Heart left ventricle (tissue), 16 donors: ENCODE measurements at regions not wholly inside any gene's neighbourhood (a gene's known extent, or its start where the extent isn't known, plus 50 kb on each side); places are given as distances from the start of the nearest gene placed in this dataset.

ENCODE experiments used
- ATAC-seq, 4 donors: fragments of 200-7000 bp; cut with Tn5 transposase; one replicate each; pipeline ENCODE4 v1.9.1; 2020 to 2022; ENCODE audit warnings: moderate library complexity in 4 of 4, mild to moderate bottlenecking in 3 of 4, moderate number of reproducible peaks in 1 of 4
- DNase-seq, 5 donors: peaks; one replicate each; pipeline ENCODE4 v3.0.0-alpha.2; 2020
- H3K27ac ChIP-seq, 12 donors: fragments of 200-600 bp; sonication (generic) in 4 of 12; one replicate each; pipeline versions ENCODE4 v1.5.0 to v1.8.0; 2016 to 2022; ENCODE audit warnings: mild to moderate bottlenecking in 2 of 12
- H3K27me3 ChIP-seq, 9 donors: fragments of 200-600 bp; sonication (generic) in 2 of 9; one replicate each; pipeline versions ENCODE4 v1.5.1 to v1.8.0; 2016 to 2022; ENCODE audit warnings: mild to moderate bottlenecking in 3 of 9
- H3K36me3 ChIP-seq, 9 donors: fragments of 200-600 bp; sonication (generic) in 2 of 9; one replicate each; pipeline versions ENCODE4 v1.5.0 to v1.8.0; 2018 to 2022; ENCODE audit warnings: mild to moderate bottlenecking in 2 of 9
- H3K4me1 ChIP-seq, 12 donors: fragments of 200-600 bp; sonication (generic) in 4 of 12; one replicate each; pipeline versions ENCODE4 v1.5.0 to v1.8.0; 2016 to 2022; ENCODE audit warnings: mild to moderate bottlenecking in 3 of 12
- H3K4me3 ChIP-seq, 12 donors: fragments of 200-600 bp; sonication (generic) in 4 of 12; one replicate each; pipeline versions ENCODE4 v1.5.0 to v1.8.0; 2017 to 2022; ENCODE audit warnings: mild to moderate bottlenecking in 9 of 12, moderate library complexity in 4 of 12
- H3K9me3 ChIP-seq, 12 donors: fragments of 200-600 bp; sonication (generic) in 4 of 12; one replicate each; pipeline versions ENCODE4 v1.5.0 to v1.8.0; 2016 to 2022; ENCODE audit warnings: mild to moderate bottlenecking in 1 of 12
- POLR2A ChIP-seq, 2 donors: fragments of 450-650 bp; IDR thresholded peaks; one replicate each; pipeline ENCODE4 v1.6.1; 2017; ENCODE audit warnings: antibody characterized with exemption in 2 of 2, mild to moderate bottlenecking in 2 of 2, moderate library complexity in 2 of 2
- WGBS, 4 donors: extraction: QIAGEN DNeasy Blood & Tissue Kit in 2 of 4; methylation state at CpG; one replicate each; pipeline versions ENCODE4 v1.1.5 to v1.1.7; 2013 to 2018; 5-methylcytosine and 5-hydroxymethylcytosine counted together
- intact Hi-C, 10 donors: fragments of 100-400 bp; cut with DNase I; formaldehyde crosslinking; loops; one replicate each; pipeline versions ENCODE4 v1.11.1 to v1.14.2; 2022
- TF ChIP-seq, protein P1 (sequence below), 12 donors: fragments of 200-600 bp; sonication (generic) in 4 of 12; IDR thresholded peaks; one replicate each; pipeline versions ENCODE4 v1.5.0 to v1.8.0; 2018 to 2022; ENCODE audit warnings: antibody characterized with exemption in 12 of 12, mild to moderate bottlenecking in 5 of 12
- donor health status: ischemic (EF 13 %, LVEDD 7.1; RV severe dilation, severe dysfunction).
- donor health status: healthy with polysubstance abuse.
- donor health status: DM: no; HTN: yes; CAD: no.
- donor health status: DM: no; HTN: no; CAD: no.
- donor health status: ischemic (EF 25% LVEDD 6.9; RV normal size, moderate dysfunction).
- donor health status: ischemic (EF 25% LVEDD 5.7; RV mildly dilated, moderate dysfunction).
- donor health status: healthy.
- donor health status: DM: yes; HTN: yes; CAD: no.
- donor health status: ischemic (EF 35%, LVEDD 5.7; RV mildly dilated, moderate dysfunction).
- donor health status: nonischemic (EF 11% LVEDD 7.7; RV severe dilation, severe dysfunction).
- donor health status: DM: yes; HTN: yes; CAD: no.
- donor health status: PGD.
- donor health status: ischemic (EF 29% LVEDD 5.4; RV normal size, mild dysfunction).
- donor health status: nonischemic (EF 23%, LVEDD 6.1; RV moderate dilation, normal function).

GRCh38 chr2:217647925-217648324 is 354.9 kb downstream of the TNS1 start:
- intact Hi-C loops, result no loop called here
- no peak for ATAC-seq
- no peaks in the 10 kb centered on the region for H3K36me3 ChIP-seq
- H3K4me1 ChIP-seq, result peaks cover 0 to 22% (median 7%) of the 10 kb centered on the region in 12 donors
- H3K4me3 ChIP-seq, result no peak overlapping the region
- TF ChIP-seq POLR2A (IDR thresholded peaks at IDR 0.05), result no peak
- TF ChIP-seq, protein P1, sequence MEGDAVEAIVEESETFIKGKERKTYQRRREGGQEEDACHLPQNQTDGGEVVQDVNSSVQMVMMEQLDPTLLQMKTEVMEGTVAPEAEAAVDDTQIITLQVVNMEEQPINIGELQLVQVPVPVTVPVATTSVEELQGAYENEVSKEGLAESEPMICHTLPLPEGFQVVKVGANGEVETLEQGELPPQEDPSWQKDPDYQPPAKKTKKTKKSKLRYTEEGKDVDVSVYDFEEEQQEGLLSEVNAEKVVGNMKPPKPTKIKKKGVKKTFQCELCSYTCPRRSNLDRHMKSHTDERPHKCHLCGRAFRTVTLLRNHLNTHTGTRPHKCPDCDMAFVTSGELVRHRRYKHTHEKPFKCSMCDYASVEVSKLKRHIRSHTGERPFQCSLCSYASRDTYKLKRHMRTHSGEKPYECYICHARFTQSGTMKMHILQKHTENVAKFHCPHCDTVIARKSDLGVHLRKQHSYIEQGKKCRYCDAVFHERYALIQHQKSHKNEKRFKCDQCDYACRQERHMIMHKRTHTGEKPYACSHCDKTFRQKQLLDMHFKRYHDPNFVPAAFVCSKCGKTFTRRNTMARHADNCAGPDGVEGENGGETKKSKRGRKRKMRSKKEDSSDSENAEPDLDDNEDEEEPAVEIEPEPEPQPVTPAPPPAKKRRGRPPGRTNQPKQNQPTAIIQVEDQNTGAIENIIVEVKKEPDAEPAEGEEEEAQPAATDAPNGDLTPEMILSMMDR (IDR thresholded peaks at IDR 0.05), result no peak
- H3K9me3 ChIP-seq, result no peaks in the 10 kb centered on the region
- WGBS, 4 donors, result 97 to 98% (median 98%) methylated on average over 2 of the region's 2 CpGs
- H3K27me3 ChIP-seq, result no peaks in the 10 kb centered on the region
- no peak overlapping the region for H3K27ac ChIP-seq
- DNase-seq, result no peak

DNA sequence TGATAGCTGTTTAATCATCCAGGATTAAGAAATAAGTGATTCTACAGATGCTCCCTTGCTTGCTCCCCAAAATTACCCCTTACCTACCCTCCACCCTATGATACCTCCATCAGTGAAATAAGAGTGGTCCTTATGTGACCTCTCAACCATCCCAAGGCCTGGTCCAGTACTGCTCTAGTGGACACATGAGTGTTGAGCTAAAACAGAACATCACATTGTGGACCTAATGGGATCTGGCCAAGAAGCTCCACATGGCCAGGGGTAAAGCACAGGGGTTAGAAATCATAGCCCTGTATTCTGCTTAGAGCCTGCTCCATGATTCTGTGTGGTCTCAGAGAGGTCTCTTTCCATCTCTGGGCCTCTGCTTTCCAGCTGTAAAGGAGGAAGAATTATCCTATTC is 355.6 kb downstream of the TNS1 start:
- no peak for DNase-seq
- Histone ChIP-seq H3K27ac (no peak overlapping the region), H3K27me3 (no peaks in the 10 kb centered on the region), H3K4me1 (peaks cover 0 to 26% (median 6%) of the 10 kb centered on the region in 12 donors), H3K4me3 (no peak overlapping the region), H3K9me3 (no peaks in the 10 kb centered on the region), H3K36me3 (no peaks in the 10 kb centered on the region)
- no peak for TF ChIP-seq POLR2A (IDR thresholded peaks at IDR 0.05)
- TF ChIP-seq, protein P1 (IDR thresholded peaks at IDR 0.05), result no peak
- no peak for ATAC-seq
- intact Hi-C loops, result no loop called here

DNA sequence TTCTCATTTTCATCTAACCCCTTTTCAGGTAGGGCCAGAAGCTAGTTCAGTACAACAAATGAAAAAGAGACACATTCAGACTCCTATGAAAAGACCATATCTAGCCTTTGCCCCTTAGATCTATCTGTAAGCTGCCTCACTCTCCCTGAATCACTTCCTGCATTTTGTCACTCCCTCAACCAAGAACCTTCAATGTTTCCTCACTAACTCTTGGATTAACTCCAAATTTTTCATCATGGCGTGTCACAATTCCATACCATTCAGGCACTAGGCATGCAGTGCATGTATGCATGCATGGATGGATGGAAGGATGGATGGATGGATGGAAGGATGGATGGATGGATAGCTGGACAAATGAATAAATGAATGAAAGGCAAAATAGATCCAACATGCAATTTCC is 356.9 kb downstream of the TNS1 start:
- H3K4me1 ChIP-seq, result peaks cover 0 to 28% (median 6%) of the 10 kb centered on the region in 12 donors
- H3K9me3 ChIP-seq, result no peaks in the 10 kb centered on the region
- TF ChIP-seq, protein P1 (IDR thresholded peaks at IDR 0.05), result no peak
- no peak for TF ChIP-seq POLR2A (IDR thresholded peaks at IDR 0.05)
- intact Hi-C loops, result no loop called here
- ATAC-seq (no peak), DNase-seq (no peak)
- 86 to 98% (median 94%) methylated on average over 1 of the region's 1 CpG for WGBS, 4 donors
- no peak overlapping the region for H3K27ac ChIP-seq
- H3K36me3 ChIP-seq, result no peaks in the 10 kb centered on the region
- no peak overlapping the region for H3K4me3 ChIP-seq
- H3K27me3 ChIP-seq, result no peaks in the 10 kb centered on the region

- H3K27ac ChIP-seq, result peak overlapping the region in 5 of 12 donors; percentile 16 to 64 (median 40)
- ATAC-seq (peak; percentile 60 to 75 (median 64)), DNase-seq (no peak)
- H3K4me1 ChIP-seq, result peaks cover 0 to 20% (median 6%) of the 10 kb centered on the region in 12 donors
- H3K36me3 ChIP-seq, result no peaks in the 10 kb centered on the region
- intact Hi-C loops, result no loop called here
- H3K4me3 ChIP-seq, result no peak overlapping the region
- TF ChIP-seq POLR2A (IDR thresholded peaks at IDR 0.05), result no peak
- TF ChIP-seq, protein P1 (IDR thresholded peaks at IDR 0.05), result no peak
- no peaks in the 10 kb centered on the region for H3K9me3 ChIP-seq
- no peaks in the 10 kb centered on the region for H3K27me3 ChIP-seq
- 44 to 50% (median 48%) methylated on average over 6 of the region's 6 CpGs for WGBS, 4 donors
Observed at GRCh38 chr2:217643789-217644301, 358.9 kb downstream of the TNS1 start.
